ENCODE measurements at regions not wholly inside any gene's neighbourhood (a gene's known extent, or its start where the extent isn't known, plus 50 kb on each side); places are given as distances from the start of the nearest gene placed in this dataset.

DNA sequence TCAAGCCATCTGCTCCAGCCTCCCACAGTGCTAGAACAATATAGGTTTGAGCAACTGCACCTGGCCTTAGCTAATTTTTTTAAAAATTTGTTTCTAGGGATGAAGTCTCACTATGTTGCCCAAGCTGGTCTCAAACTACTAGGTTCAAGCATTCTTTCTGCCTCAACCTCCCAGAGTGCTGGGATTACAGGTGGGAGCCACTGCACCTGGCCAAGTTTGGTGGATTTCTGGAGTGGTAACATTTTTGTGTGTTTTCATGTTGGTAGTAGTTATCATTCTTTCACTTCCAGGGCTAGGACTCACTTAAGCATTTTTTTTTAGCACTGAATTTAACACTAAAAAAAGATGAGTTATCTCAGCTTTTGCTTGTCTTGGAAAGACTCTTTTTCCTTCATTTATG, 328.0 kb upstream of the RGS6 start:
- no peaks in the 10 kb centered on the region for H3K27me3 ChIP-seq
- no peak overlapping the region for H3K4me3 ChIP-seq
- DNase-seq: no peak
- ATAC-seq: no peak
- TF ChIP-seq, protein P1, sequence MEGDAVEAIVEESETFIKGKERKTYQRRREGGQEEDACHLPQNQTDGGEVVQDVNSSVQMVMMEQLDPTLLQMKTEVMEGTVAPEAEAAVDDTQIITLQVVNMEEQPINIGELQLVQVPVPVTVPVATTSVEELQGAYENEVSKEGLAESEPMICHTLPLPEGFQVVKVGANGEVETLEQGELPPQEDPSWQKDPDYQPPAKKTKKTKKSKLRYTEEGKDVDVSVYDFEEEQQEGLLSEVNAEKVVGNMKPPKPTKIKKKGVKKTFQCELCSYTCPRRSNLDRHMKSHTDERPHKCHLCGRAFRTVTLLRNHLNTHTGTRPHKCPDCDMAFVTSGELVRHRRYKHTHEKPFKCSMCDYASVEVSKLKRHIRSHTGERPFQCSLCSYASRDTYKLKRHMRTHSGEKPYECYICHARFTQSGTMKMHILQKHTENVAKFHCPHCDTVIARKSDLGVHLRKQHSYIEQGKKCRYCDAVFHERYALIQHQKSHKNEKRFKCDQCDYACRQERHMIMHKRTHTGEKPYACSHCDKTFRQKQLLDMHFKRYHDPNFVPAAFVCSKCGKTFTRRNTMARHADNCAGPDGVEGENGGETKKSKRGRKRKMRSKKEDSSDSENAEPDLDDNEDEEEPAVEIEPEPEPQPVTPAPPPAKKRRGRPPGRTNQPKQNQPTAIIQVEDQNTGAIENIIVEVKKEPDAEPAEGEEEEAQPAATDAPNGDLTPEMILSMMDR (IDR thresholded peaks at IDR 0.05 in 4 of 5, conservative IDR thresholded peaks at IDR 0.05 in 1 of 5): no peak
- TF ChIP-seq POLR2A (IDR thresholded peaks at IDR 0.05): no peak
- peaks cover 0 to 4% (median 0%) of the 10 kb centered on the region in 3 donors for H3K9me3 ChIP-seq
- H3K4me1 ChIP-seq: no peaks in the 10 kb centered on the region
- in situ Hi-C loops (cut with MboI; ENCODE audit: low sequenced_read_pairs in 4 of 4) (no loop called here), intact Hi-C loops (cut with DNase I; ENCODE audit: low total_unique reads) (no loop called here)
- no peak overlapping the region for H3K27ac ChIP-seq
- H3K36me3 ChIP-seq: no peaks in the 10 kb centered on the region

GRCh38 chr14:71606064-71606463, 326.2 kb upstream of the RGS6 start:
- intact Hi-C loops (cut with DNase I; ENCODE audit: low total_unique reads): no loop called here
- Histone ChIP-seq H3K27ac (no peak overlapping the region), H3K4me3 (no peak overlapping the region), H3K9me3 (no peaks in the 10 kb centered on the region), H3K36me3 (no peaks in the 10 kb centered on the region), H3K27me3 (no peaks in the 10 kb centered on the region), H3K4me1 (no peaks in the 10 kb centered on the region)
- in situ Hi-C loops (cut with MboI; ENCODE audit: low sequenced_read_pairs in 4 of 4): no loop called here
- no peak for DNase-seq
- no peak for TF ChIP-seq POLR2A (IDR thresholded peaks at IDR 0.05)
- TF ChIP-seq, protein P1 (IDR thresholded peaks at IDR 0.05 in 4 of 5, conservative IDR thresholded peaks at IDR 0.05 in 1 of 5): no peak
- no peak for ATAC-seq

GRCh38 chr14:71606575-71606974, 325.7 kb upstream of the RGS6 start:
- no peaks in the 10 kb centered on the region for H3K9me3 ChIP-seq
- DNase-seq (no peak), ATAC-seq (no peak)
- H3K4me3 ChIP-seq: no peak overlapping the region
- intact Hi-C loops (cut with DNase I; ENCODE audit: low total_unique reads) (no loop called here), in situ Hi-C loops (cut with MboI; ENCODE audit: low sequenced_read_pairs in 4 of 4) (no loop called here)
- H3K27ac ChIP-seq: no peak overlapping the region
- no peaks in the 10 kb centered on the region for H3K27me3 ChIP-seq
- no peaks in the 10 kb centered on the region for H3K36me3 ChIP-seq
- H3K4me1 ChIP-seq: no peaks in the 10 kb centered on the region
- TF ChIP-seq, protein P1 (IDR thresholded peaks at IDR 0.05 in 4 of 5, conservative IDR thresholded peaks at IDR 0.05 in 1 of 5): no peak
- TF ChIP-seq POLR2A (IDR thresholded peaks at IDR 0.05): no peak

DNA sequence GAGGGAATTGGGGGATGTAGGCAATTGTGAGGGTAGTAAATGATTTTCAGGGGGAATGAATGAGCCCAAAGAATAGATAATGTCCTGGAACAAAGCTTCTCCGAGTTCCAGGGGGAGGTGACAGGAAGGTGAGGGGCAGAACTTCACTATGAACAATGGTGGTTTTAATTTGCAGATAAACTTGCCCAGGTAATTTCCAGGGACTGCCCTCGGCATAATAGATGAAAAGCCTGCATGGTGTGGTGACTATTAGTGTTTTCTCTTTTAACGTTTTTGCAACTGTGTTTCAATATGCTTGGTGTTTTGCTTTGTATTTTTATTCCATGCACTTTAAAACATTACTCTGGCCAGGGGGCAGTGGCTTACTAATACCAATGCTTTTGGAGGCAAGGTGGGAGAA, 325.2 kb upstream of the RGS6 start:
- DNase-seq (no peak), ATAC-seq (no peak)
- in situ Hi-C loops (cut with MboI; ENCODE audit: low sequenced_read_pairs in 4 of 4): no loop called here
- H3K36me3 ChIP-seq: no peaks in the 10 kb centered on the region
- no peaks in the 10 kb centered on the region for H3K4me1 ChIP-seq
- no peak overlapping the region for H3K4me3 ChIP-seq
- no peaks in the 10 kb centered on the region for H3K9me3 ChIP-seq
- TF ChIP-seq, protein P1 (IDR thresholded peaks at IDR 0.05 in 4 of 5, conservative IDR thresholded peaks at IDR 0.05 in 1 of 5): no peak
- no peak for TF ChIP-seq POLR2A (IDR thresholded peaks at IDR 0.05)
- intact Hi-C loops (cut with DNase I; ENCODE audit: low total_unique reads): no loop called here
- H3K27ac ChIP-seq: no peak overlapping the region
- no peaks in the 10 kb centered on the region for H3K27me3 ChIP-seq

GRCh38 chr14:71610149-71610548, 322.1 kb upstream of the RGS6 start:
- Histone ChIP-seq H3K4me3 (no peak overlapping the region), H3K4me1 (no peaks in the 10 kb centered on the region), H3K27ac (no peak overlapping the region), H3K9me3 (no peaks in the 10 kb centered on the region), H3K36me3 (no peaks in the 10 kb centered on the region), H3K27me3 (no peaks in the 10 kb centered on the region)
- intact Hi-C loops (cut with DNase I; ENCODE audit: low total_unique reads) (no loop called here), in situ Hi-C loops (cut with MboI; ENCODE audit: low sequenced_read_pairs in 4 of 4) (no loop called here)
- DNase-seq: no peak
- ATAC-seq: no peak
- TF ChIP-seq, protein P1 (IDR thresholded peaks at IDR 0.05 in 4 of 5, conservative IDR thresholded peaks at IDR 0.05 in 1 of 5): no peak
- TF ChIP-seq POLR2A (IDR thresholded peaks at IDR 0.05): no peak

Data from gastrocnemius medialis (tissue), 4 donors.